Esophagus (tissue), 2 donors: ENCODE measurements at regions not wholly inside any gene's neighbourhood (a gene's known extent, or its start where the extent isn't known, plus 50 kb on each side); places are given as distances from the start of the nearest gene placed in this dataset.

Experiments
- H3K27ac ChIP-seq, 2 donors: one replicate each; pipeline ENCODE4 v1.5.1; 2013; ENCODE audit warnings: low read depth in 2 of 2, mild to moderate bottlenecking in 2 of 2, inconsistent platforms in 1 of 2, low read length in 1 of 2, moderate library complexity in 1 of 2
- H3K27me3 ChIP-seq, 2 donors: one replicate each; pipeline ENCODE4 v1.6.1; 2013; ENCODE audit warnings: low read length in 2 of 2, control low read depth in 1 of 2, mild to moderate bottlenecking in 1 of 2; ENCODE audit not compliant: insufficient read depth in 2 of 2, control insufficient read depth in 1 of 2
- H3K36me3 ChIP-seq, 2 donors: one replicate each; pipeline ENCODE4 v1.6.1; 2013; ENCODE audit warnings: low read length in 1 of 2; ENCODE audit not compliant: control insufficient read depth in 2 of 2, insufficient read depth in 2 of 2
- H3K4me1 ChIP-seq, 2 donors: one replicate each; pipeline ENCODE4 v1.6.1; 2013; ENCODE audit warnings: low read length in 1 of 2; ENCODE audit not compliant: control insufficient read depth in 2 of 2, insufficient read depth in 2 of 2
- H3K4me3 ChIP-seq, 2 donors: one replicate each; pipeline ENCODE4 v1.5.1; 2013; ENCODE audit warnings: low read length in 2 of 2, mild to moderate bottlenecking in 2 of 2, low read depth in 1 of 2, moderate library complexity in 1 of 2
- H3K9me3 ChIP-seq, 2 donors: one replicate each; pipeline ENCODE4 v1.6.1; 2013; ENCODE audit warnings: mild to moderate bottlenecking in 2 of 2, low read depth in 1 of 2, low read length in 1 of 2, moderate library complexity in 1 of 2; ENCODE audit not compliant: control insufficient read depth in 2 of 2, insufficient read depth in 1 of 2
- WGBS, 2 donors: extraction: QIAGEN DNeasy Blood & Tissue Kit; methylation state at CpG; one replicate each; pipeline ENCODE4 v1.1.7; 2013; 5-methylcytosine and 5-hydroxymethylcytosine counted together
- donor health status: healthy with polysubstance abuse.
- donor health status: Bipolar disorder and iron deficiency.

GRCh38 chr6:98574984-98575383 is 259.4 kb upstream of the POU3F2 start:
- Histone ChIP-seq H3K4me3 (no peak overlapping the region), H3K27me3 (no peaks in the 10 kb centered on the region), H3K9me3 (no peaks in the 10 kb centered on the region), H3K36me3 (no peaks in the 10 kb centered on the region), H3K27ac (no peak overlapping the region), H3K4me1 (peaks cover 0 to 2% of the 10 kb centered on the region in 2 donors)
- WGBS, 2 donors, result 39 to 56% methylated on average over 5 of the region's 5 CpGs

GRCh38 chr6:98576791-98577190 is 257.6 kb upstream of the POU3F2 start:
- H3K27me3 ChIP-seq, result no peaks in the 10 kb centered on the region

DNA sequence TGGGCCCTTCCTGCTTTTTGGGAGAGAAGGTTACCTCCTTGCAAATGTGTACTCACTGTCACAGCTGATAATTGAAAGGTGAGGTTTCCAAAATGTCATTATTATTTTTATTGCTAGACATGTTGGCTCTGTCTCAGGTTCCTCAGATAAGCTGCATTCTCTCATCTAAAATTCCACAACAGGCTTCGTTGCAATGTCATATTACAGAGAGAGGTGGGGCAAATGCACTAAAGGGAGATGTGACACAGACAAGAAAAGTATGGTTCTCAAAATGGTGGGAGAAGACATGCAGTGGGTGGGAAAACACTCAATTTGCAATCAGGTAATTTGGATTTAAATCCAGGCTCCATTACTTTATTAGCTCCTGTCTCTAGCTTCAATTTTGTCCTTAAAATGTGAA is 256.4 kb upstream of the POU3F2 start:
- Histone ChIP-seq H3K27me3 (no peaks in the 10 kb centered on the region), H3K36me3 (no peaks in the 10 kb centered on the region), H3K27ac (no peak overlapping the region), H3K4me3 (no peak overlapping the region), H3K9me3 (no peaks in the 10 kb centered on the region), H3K4me1 (peaks cover 0 to 2% of the 10 kb centered on the region in 2 donors)
- 66 to 75% methylated on average over 1 of the region's 1 CpG for WGBS, 2 donors

More at GRCh38 chr6:98576791-98577190, 257.6 kb upstream of the POU3F2 start:
- Histone ChIP-seq H3K4me1 (peaks cover 0 to 2% of the 10 kb centered on the region in 2 donors), H3K4me3 (no peak overlapping the region), H3K27ac (no peak overlapping the region), H3K36me3 (no peaks in the 10 kb centered on the region), H3K9me3 (no peaks in the 10 kb centered on the region)

- Histone ChIP-seq H3K36me3 (no peaks in the 10 kb centered on the region), H3K4me1 (peaks cover 0 to 2% of the 10 kb centered on the region in 2 donors), H3K4me3 (no peak overlapping the region), H3K9me3 (no peaks in the 10 kb centered on the region), H3K27me3 (no peaks in the 10 kb centered on the region), H3K27ac (no peak overlapping the region)
- WGBS, 2 donors, result 90 to 93% methylated on average over 1 of the region's 1 CpG
These were observed 255.3 kb upstream of the POU3F2 start for GRCh38 chr6:98579079-98579478.

DNA sequence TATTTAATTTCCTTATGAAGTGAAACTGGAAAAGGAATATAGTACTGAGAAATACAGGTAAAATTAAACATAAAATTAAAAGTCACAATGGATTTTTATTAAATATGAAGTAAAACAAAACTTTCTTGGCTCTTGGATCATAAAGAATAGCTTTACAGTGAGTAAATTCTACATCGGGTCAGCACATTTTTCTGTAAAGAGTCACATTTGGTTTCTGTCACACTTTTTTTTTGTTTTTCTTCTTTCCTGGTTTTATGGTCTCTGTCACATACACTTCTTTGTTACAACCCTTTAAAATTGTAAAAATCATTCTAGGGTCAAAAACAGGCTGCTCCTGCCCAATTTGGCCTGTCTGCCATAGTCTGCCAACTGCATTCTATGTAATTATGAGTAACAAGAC is 254.4 kb upstream of the POU3F2 start:
- H3K4me3 ChIP-seq, result no peak overlapping the region
- 75 to 83% methylated on average over 1 of the region's 1 CpG for WGBS, 2 donors
- H3K36me3 ChIP-seq, result no peaks in the 10 kb centered on the region
- no peaks in the 10 kb centered on the region for H3K27me3 ChIP-seq
- H3K4me1 ChIP-seq, result peaks cover 0 to 2% of the 10 kb centered on the region in 2 donors
- H3K27ac ChIP-seq, result no peak overlapping the region
- H3K9me3 ChIP-seq, result no peaks in the 10 kb centered on the region

DNA sequence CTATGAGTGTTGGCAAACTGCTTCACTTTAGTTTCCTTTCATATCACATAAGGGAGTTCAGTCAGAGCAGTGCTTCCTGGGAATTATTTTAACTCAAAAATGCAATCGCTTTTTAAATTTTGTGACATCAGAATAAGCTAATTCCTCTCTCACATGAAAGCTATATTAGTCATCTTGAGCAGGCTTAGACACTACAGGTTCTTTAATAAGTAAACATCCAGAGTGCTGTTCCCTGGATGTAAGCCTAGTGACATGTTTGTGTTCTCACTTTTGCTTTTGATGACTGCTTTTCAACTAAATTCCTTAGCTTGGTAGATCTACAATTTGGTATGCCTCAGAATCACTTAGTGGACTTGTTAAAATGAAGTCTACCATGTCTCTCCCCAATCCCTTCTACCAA is 252.7 kb upstream of the POU3F2 start:
- Histone ChIP-seq H3K27ac (no peak overlapping the region), H3K4me1 (no peaks in the 10 kb centered on the region), H3K36me3 (no peaks in the 10 kb centered on the region), H3K4me3 (no peak overlapping the region), H3K27me3 (no peaks in the 10 kb centered on the region), H3K9me3 (no peaks in the 10 kb centered on the region)
- 40 to 56% methylated on average over 1 of the region's 1 CpG for WGBS, 2 donors

GRCh38 chr6:98583506-98583905 is 250.9 kb upstream of the POU3F2 start:
- no peaks in the 10 kb centered on the region for H3K36me3 ChIP-seq
- no peaks in the 10 kb centered on the region for H3K27me3 ChIP-seq
- no peak overlapping the region for H3K27ac ChIP-seq
- no peaks in the 10 kb centered on the region for H3K4me1 ChIP-seq
- H3K9me3 ChIP-seq, result no peaks in the 10 kb centered on the region
- WGBS, 2 donors, result 54 to 63% methylated on average over 1 of the region's 1 CpG
- no peak overlapping the region for H3K4me3 ChIP-seq

- WGBS, 2 donors, result 59 to 96% methylated on average over 1 of the region's 1 CpG
- Histone ChIP-seq H3K36me3 (no peaks in the 10 kb centered on the region), H3K9me3 (no peaks in the 10 kb centered on the region), H3K4me1 (no peaks in the 10 kb centered on the region), H3K27ac (no peak overlapping the region), H3K4me3 (no peak overlapping the region), H3K27me3 (no peaks in the 10 kb centered on the region)
These were observed 248.2 kb upstream of the POU3F2 start for GRCh38 chr6:98586163-98586562.

GRCh38 chr6:98587555-98587954 is 246.8 kb upstream of the POU3F2 start:
- no peak overlapping the region for H3K4me3 ChIP-seq

GRCh38 chr6:98589536-98589935 is 244.8 kb upstream of the POU3F2 start:
- WGBS, 2 donors, result 63 to 73% methylated on average over 5 of the region's 5 CpGs
- H3K27ac ChIP-seq, result no peak overlapping the region
- H3K4me3 ChIP-seq, result no peak overlapping the region
- peaks cover 0 to 2% of the 10 kb centered on the region in 2 donors for H3K9me3 ChIP-seq
- no peaks in the 10 kb centered on the region for H3K27me3 ChIP-seq
- H3K36me3 ChIP-seq, result no peaks in the 10 kb centered on the region
- H3K4me1 ChIP-seq, result no peaks in the 10 kb centered on the region

More at GRCh38 chr6:98587555-98587954, 246.8 kb upstream of the POU3F2 start:
- no peaks in the 10 kb centered on the region for H3K4me1 ChIP-seq
- H3K9me3 ChIP-seq, result peaks cover 0 to 2% of the 10 kb centered on the region in 2 donors
- WGBS, 2 donors, result 79 to 86% methylated on average over 4 of the region's 4 CpGs
- H3K27ac ChIP-seq, result no peak overlapping the region
- H3K27me3 ChIP-seq, result no peaks in the 10 kb centered on the region
- no peaks in the 10 kb centered on the region for H3K36me3 ChIP-seq
